ENCODE measurements at regions not wholly inside any gene's neighbourhood (a gene's known extent, or its start where the extent isn't known, plus 50 kb on each side); places are given as distances from the start of the nearest gene placed in this dataset.

DNA sequence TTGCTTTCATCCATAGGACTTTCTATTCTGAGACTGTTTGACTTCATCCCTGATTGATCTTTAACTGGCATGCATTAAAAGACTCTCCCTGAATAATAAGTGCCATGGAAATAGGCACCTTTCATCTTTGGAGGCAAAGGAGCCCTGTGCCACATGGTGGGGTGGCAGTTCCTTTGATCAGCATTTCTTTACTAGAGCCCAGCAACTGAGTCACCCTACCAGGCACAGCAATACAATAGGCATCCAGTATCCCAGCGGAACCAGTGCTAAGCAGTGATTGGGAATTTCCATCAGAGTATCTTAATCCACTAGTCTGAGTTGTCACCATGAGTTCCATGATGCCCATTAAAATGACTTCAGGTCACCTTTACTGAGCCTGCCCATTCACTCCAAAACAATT is 476.1 kb upstream of the MPDZ start:
- no peak overlapping the region for H3K4me3 Mint-ChIP-seq
- Histone ChIP-seq H3K9me3 (ENCODE audit: low read depth) (no peaks in the 10 kb centered on the region), H3F3A (ENCODE audit: low read depth) (no peaks in the 10 kb centered on the region), H2AFZ (replicated peaks) (no peak overlapping the region), H3K79me2 (ENCODE audit: low read depth) (no peaks in the 10 kb centered on the region), H3K4me1 (no peaks in the 10 kb centered on the region), H4K20me1 (ENCODE audit: low read depth) (no peaks in the 10 kb centered on the region), H3K9ac (no peak overlapping the region), H3K36me3 (no peaks in the 10 kb centered on the region), H3K4me2 (no peak overlapping the region), H3K27ac (no peak overlapping the region), H3K27me3 (no peaks in the 10 kb centered on the region), H3K4me3 (no peak overlapping the region)
- peaks cover 3% of the 10 kb centered on the region for H3K27me3 Mint-ChIP-seq (ENCODE audit: insufficient read depth, low read depth)
- H3K36me3 Mint-ChIP-seq = peaks cover 1% of the 10 kb centered on the region
- peaks cover 36% of the 10 kb centered on the region for H3K4me1 Mint-ChIP-seq
- DNase-seq (ENCODE audit: low spot score) = no peak
- peaks cover 3% of the 10 kb centered on the region for H3K9me3 Mint-ChIP-seq
- H3K27ac Mint-ChIP-seq = peak overlapping the region; percentile 7
- TF ChIP-seq EZH2 (IDR thresholded peaks at IDR 0.05) = no peak
- TF ChIP-seq, protein P1, sequence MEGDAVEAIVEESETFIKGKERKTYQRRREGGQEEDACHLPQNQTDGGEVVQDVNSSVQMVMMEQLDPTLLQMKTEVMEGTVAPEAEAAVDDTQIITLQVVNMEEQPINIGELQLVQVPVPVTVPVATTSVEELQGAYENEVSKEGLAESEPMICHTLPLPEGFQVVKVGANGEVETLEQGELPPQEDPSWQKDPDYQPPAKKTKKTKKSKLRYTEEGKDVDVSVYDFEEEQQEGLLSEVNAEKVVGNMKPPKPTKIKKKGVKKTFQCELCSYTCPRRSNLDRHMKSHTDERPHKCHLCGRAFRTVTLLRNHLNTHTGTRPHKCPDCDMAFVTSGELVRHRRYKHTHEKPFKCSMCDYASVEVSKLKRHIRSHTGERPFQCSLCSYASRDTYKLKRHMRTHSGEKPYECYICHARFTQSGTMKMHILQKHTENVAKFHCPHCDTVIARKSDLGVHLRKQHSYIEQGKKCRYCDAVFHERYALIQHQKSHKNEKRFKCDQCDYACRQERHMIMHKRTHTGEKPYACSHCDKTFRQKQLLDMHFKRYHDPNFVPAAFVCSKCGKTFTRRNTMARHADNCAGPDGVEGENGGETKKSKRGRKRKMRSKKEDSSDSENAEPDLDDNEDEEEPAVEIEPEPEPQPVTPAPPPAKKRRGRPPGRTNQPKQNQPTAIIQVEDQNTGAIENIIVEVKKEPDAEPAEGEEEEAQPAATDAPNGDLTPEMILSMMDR (IDR thresholded peaks at IDR 0.05) = no peak
- TF ChIP-seq EZH2phosphoT487 (IDR thresholded peaks at IDR 0.05) = no peak

DNA sequence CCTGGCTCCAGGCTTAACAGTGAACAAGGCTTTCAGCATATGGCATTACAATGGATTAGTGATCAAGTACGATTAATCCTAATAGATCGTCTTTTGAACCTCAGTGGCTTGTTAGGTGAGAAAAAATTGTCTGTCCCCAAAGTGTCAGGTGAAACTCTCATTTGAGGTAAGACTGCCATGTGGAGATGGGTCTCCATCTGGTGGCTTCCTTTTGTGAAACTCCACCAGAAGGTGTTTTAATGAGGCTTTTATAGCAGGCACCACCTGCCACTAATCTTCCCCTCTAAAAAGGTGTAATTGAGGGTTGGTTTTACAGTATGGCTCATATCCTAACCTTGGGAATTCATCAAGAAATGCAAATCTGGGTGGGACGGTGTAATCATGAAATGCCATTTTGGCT is 471.1 kb upstream of the MPDZ start:
- H3K9me3 ChIP-seq (ENCODE audit: low read depth) = no peaks in the 10 kb centered on the region
- Mint-ChIP-seq H3K9me3 (peaks cover 5% of the 10 kb centered on the region), H3K36me3 (peaks cover 1% of the 10 kb centered on the region), H3K27ac (no peak overlapping the region), H3K27me3 (ENCODE audit: insufficient read depth, low read depth) (peaks cover 3% of the 10 kb centered on the region), H3K4me1 (peaks cover 23% of the 10 kb centered on the region), H3K4me3 (no peak overlapping the region)
- H3K4me3 ChIP-seq = no peak overlapping the region
- no peaks in the 10 kb centered on the region for H3K79me2 ChIP-seq (ENCODE audit: low read depth)
- H3F3A ChIP-seq (ENCODE audit: low read depth) = no peaks in the 10 kb centered on the region
- H3K4me2 ChIP-seq = no peak overlapping the region
- H3K27me3 ChIP-seq = no peaks in the 10 kb centered on the region
- no peaks in the 10 kb centered on the region for H3K36me3 ChIP-seq
- H3K27ac ChIP-seq = no peak overlapping the region
- H4K20me1 ChIP-seq (ENCODE audit: low read depth) = no peaks in the 10 kb centered on the region
- no peak overlapping the region for H3K9ac ChIP-seq
- H3K4me1 ChIP-seq = peaks cover 5% of the 10 kb centered on the region
- TF ChIP-seq, protein P1 (IDR thresholded peaks at IDR 0.05) = no peak
- TF ChIP-seq EZH2phosphoT487 (IDR thresholded peaks at IDR 0.05) = no peak
- no peak for TF ChIP-seq EZH2 (IDR thresholded peaks at IDR 0.05)
- H2AFZ ChIP-seq (replicated peaks) = no peak overlapping the region
- DNase-seq (ENCODE audit: low spot score) = no peak

DNA sequence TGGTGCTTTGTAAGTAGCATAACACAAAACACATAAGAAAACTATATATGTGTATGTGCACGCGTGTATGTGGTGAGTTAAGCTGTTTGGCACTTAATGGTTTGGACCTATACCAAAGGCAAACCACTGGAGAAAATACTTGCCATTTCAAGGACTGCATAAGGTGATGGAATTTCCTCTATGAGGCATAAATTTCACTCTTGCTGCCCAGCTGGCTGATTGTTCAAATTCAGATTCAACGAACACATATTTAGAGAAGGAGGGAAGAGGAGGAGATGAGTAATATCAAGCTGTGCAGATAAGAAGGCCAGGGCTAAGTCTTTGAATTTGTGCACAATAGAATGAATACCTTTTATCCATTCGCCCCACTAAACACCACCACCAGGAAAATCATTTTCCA is 470.6 kb upstream of the MPDZ start:
- Mint-ChIP-seq H3K27me3 (ENCODE audit: insufficient read depth, low read depth) (peaks cover 3% of the 10 kb centered on the region), H3K9me3 (peaks cover 5% of the 10 kb centered on the region), H3K4me3 (no peak overlapping the region), H3K27ac (no peak overlapping the region), H3K4me1 (peaks cover 20% of the 10 kb centered on the region), H3K36me3 (peaks cover 1% of the 10 kb centered on the region)
- Histone ChIP-seq H3K27me3 (no peaks in the 10 kb centered on the region), H3K9me3 (ENCODE audit: low read depth) (no peaks in the 10 kb centered on the region), H3K79me2 (ENCODE audit: low read depth) (no peaks in the 10 kb centered on the region), H3K4me1 (peaks cover 5% of the 10 kb centered on the region), H2AFZ (replicated peaks) (no peak overlapping the region), H3K4me3 (no peak overlapping the region), H3F3A (ENCODE audit: low read depth) (no peaks in the 10 kb centered on the region), H4K20me1 (ENCODE audit: low read depth) (no peaks in the 10 kb centered on the region), H3K36me3 (no peaks in the 10 kb centered on the region), H3K27ac (no peak overlapping the region), H3K4me2 (no peak overlapping the region), H3K9ac (no peak overlapping the region)
- no peak for DNase-seq (ENCODE audit: low spot score)
- TF ChIP-seq, protein P1 (IDR thresholded peaks at IDR 0.05) = no peak
- TF ChIP-seq EZH2 (IDR thresholded peaks at IDR 0.05) (no peak), EZH2phosphoT487 (IDR thresholded peaks at IDR 0.05) (no peak)
